NCI-H510A treated with DMSO at 0.1 percent for 48 hours (cell line): ENCODE measurements at regions not wholly inside any gene's neighbourhood (a gene's known extent, or its start where the extent isn't known, plus 50 kb on each side); places are given as distances from the start of the nearest gene placed in this dataset.
"Not testable (repeated sequence)": the region's sequence is repeated elsewhere in the genome, so short reads cannot be mapped to it uniquely, and the experiment has no call there.

ENCODE experiments used
- DNase-seq: peaks from one replicate; lab custom pipeline; 2025; lab: John Stamatoyannopoulos, UW

DNA sequence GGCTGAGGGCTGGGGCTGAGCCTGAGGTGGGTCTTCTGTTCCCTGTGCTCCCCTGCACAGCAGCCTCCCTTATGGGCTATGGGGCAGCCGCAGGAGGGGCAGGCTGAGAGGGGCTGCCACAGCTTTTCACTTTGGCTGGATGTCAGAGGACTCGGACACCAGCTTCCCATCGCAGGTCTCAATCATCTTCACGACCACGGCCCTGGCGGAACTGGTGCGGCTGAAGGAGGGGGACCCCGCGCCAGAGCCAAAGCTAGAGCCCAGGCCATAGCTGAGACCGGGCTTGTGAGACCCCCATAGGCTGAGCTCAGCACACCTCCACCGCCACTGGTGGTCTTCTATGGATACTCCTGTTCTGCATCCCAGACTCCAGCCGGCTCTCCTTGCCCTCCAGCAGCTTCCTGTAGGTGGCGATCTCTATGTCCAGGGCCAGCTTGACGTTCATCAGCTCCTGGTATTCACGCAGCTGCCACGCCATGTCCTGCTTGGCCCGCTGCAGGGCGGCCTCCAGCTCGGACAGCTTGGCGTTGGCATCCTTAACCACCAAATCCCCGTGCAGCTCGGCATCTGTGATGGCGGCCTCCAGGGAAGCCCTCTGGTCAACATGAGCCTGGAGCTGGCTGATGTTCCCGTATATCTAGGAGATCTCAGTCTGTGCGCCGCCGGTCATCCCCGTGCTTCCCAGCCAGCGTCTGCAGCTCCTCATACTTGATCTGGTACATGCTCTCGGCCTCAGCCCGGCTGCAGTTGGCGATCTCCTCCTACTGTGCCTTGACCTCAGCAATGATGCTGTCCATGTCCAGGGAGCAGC, 181.7 kb upstream of the SYNPR start:
- DNase-seq = no peak

GRCh38 chr3:63097396-63097795, 180.7 kb upstream of the SYNPR start:
- DNase-seq = no peak

DNA sequence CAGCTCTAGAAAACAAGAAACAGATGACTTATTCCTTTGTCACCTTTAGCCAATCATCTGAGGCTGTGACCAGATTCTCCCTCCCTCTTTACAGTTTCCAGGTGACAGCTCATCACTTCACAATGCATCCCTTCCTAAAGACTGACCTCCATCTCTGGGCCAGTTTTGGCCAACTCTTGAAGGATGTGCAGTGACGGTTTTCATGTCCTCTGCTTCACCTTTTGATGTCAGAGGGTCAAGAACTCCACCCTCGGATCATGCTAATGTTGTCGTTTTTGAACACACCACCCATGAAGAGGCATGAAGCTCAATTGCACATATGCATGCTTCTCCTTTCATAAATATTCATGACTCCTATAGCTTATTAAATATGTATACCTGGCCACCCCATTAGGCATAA, 161.2 kb upstream of the SYNPR start:
- DNase-seq = no peak

GRCh38 chr3:63124090-63124489, 154.0 kb upstream of the SYNPR start:
- no peak for DNase-seq

DNA sequence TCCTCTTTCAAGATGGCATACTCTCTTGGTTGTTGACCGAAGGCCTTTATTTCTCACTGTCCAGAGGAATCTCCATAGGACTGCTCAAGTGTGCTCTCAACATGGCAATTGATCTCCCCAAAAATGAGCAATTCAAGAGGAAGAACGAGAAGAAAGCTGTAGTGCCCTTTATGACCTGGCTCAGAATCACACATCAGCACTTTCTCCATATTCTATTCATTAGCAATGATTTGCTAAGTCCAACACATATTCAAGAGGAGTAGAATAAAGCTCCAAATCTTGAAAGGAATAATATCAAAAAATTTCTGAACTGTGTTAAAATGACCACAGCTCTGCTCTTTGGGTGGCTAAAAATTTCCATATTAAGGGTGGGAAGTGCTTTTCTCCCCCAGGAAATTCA, 151.6 kb upstream of the SYNPR start:
- DNase-seq = no peak

- peak; percentile 25 for DNase-seq
Observed at GRCh38 chr3:63128380-63128779, 149.7 kb upstream of the SYNPR start.

DNA sequence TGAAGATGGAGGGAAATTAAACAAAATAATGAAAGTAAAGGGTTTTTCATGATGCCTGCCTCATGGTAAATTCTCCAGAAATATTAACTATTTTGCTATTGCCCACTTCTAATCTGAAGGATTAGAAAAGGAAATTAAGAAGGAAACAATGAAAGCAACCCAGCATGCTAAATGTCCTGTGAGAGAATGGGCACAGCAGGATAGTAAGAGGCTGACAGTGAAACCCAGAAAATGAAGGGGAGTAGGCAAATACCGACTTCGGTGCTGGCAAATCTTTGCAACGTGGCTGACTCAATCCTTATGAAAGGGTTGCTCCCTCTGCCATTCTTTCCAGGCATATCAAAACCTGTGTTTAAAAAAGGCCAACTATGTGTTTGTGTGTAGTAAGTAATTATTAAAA, 147.5 kb upstream of the SYNPR start:
- DNase-seq = no peak

DNA sequence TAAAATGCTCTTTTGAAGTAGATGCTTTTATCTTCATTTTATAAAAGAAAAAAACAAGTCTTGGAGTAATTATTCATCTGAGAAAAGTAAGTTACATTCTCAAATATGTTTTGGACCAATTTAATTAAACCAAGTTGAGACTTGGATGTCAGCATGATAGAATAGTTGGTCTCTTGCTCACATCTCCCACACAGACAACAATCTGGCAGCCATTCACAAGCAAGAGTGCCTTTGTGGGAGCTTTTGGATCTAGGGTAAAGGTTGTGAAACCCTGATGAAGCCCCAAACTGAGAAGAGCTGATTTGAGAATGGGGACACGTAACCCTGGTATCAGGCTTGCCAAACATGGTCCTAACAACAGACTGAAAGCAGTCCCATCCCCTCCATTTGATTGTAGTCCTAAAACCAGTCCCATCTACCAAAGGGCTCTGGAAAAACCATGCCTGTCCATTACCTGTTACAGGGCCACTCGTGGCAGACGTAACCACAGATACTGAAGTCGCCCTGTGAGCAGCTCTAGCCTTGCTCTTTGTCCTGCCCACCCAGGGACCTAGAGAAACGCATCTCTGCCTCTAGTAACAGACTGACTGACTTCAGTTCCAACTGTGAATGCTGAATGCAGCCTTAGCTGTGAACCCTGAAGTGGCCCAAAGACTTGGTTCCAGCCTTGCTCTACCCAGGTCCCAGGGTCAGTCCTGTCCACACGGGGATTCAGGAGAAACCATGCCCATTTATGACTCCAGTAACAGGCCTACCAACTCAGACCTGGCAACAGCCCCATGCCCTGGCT, 145.5 kb upstream of the SYNPR start:
- no peak for DNase-seq

DNA sequence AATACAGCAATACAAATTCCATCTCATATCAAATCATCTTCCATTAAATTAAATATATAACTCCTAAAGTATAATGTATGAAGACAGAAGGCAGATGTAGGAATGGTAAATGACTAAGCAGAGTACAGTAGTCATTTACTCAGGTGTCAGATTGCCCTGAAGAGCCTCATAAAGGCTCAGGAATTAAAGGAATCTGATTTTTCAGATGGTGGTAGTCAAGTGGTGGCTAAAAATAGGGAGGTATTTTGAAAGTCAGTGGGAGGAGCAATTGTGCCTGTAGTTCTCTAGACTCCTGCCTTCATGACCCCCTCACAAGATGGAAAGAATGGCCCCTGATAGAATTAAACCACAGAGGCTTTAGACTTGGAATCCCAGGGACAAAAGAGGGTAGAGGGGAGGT, 142.7 kb upstream of the SYNPR start:
- peak; percentile 52 for DNase-seq

DNA sequence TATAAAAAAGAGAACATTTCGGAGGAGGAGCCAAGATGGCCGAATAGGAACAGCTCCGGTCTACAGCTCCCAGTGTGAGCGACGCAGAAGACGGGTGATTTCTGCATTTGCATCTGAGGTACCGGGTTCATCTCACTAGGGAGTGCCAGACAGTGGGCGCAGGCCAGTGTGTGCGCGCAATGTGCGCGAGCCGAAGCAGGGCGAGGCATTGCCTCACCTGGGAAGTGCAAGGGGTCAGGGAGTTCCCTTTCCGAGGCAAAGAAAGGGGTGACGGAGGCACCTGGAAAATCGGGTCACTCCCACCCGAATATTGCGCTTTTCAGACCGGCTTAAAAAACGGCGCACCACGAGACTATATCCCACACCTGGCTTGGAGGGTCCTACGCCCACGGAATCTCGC, 141.9 kb upstream of the SYNPR start:
- DNase-seq = not testable (repeated sequence)

DNA sequence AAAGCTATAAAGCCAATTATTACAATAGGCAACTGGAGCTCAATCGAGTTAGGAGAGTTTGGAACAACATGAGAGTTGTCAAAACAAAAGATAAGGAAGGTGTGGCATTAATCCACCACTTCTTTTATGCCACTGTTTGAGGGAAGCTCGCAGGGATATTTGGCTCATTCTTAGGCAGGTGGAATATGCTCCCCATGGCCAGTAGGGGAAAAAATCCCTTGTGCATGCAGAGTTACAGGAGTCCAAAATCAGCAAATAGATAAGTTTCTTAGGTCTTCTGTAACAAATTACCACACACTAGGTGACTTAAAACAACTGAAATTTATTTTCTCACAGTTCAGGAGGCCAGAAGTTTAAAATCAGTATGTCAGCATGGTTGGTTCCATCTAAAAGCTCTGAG, 135.4 kb upstream of the SYNPR start:
- DNase-seq = no peak

DNA sequence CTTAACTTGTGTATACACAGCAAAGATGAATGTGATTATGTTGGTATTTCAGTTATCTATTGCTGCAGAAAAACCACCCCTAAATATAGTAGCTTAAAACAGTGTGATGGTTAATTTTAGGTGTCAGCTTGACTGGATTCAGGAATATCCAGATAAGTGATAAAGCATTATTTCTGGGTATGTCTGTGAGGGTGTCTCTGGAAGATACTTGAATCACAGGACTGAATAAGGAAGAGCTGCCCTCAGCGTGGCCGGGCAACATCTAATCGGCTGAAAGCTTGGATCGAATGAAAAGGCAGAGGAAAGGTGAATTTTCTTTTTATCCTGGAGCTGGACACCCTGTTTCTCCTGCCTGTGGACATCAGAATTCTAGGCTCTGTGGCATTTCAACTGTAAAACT, 132.0 kb upstream of the SYNPR start:
- DNase-seq = no peak

DNA sequence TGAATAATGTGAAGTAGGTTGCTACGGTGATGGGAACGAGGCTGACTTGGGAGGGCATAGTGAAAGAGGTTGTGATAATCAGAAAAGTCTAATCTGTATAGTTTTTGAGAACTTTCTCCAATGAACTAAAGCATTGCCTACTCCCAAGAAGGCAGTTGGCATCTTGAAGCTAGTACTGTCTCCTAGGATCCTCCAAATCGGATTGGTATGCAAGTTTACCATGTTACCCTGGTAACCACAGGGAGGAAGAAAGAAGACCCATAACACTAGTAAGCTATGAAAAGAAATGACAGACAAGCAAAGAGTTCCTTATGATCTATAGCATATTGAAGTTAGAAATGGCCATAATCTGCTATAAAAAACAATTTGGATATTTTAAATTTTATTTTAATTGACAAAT, 127.2 kb upstream of the SYNPR start:
- DNase-seq = no peak

- no peak for DNase-seq
Observed at GRCh38 chr3:63151897-63152296, 126.2 kb upstream of the SYNPR start.

- DNase-seq = no peak
Observed at GRCh38 chr3:63159764-63160163, 118.3 kb upstream of the SYNPR start.

- DNase-seq = no peak
Observed at GRCh38 chr3:63167113-63167512, 111.0 kb upstream of the SYNPR start.

- DNase-seq = peak; percentile 12
Observed at GRCh38 chr3:63168179-63168578, 109.9 kb upstream of the SYNPR start.

DNA sequence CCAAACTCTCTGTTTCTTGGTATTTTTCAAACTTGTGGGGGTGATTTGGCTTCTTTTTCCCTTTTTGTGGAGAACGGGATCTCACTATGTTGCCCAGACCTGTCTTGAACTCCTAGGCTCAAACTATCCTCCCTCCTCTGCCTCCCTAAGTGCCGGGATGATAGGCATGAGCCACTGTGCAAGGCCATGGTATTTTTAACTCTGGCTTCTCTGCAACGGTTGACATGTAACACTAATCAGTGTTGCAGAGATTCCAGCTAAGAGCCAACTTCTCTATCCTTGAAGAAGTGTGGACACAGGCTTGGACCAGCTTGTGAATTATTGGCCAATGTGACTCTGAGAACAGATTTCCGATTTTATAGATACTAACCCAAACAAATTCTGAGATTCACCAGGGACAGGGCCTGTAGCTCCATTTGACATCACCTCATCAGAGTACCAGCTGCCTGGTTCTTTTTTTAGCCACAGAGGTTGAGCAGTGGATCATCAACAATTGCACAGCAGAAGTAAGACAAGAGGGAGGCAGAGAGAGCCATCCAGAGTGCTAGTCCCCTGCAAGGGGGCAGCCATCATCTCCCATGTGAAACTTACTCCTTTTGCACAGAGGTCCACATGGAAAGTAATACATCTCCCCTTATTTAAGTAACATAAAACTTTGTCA, 98.1 kb upstream of the SYNPR start:
- DNase-seq = no peak

DNA sequence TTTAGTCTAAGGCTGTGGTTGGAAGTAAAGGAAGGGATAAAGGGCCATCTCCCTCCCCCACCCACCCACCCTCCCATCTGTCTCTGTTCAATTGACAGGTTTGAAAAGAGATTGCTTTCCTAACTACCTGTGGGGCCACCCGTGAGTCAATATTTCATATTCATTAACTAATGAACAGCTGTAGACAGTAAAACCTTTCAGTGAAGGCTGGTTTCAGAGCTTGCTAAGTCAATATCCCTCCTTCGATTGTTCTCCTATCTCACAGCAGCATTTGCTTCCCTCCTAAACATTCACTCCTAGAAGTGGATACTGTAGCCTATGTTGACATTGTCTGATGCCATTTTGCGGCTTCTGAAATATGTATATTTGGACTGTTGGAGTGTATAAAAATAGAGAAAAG, 85.9 kb upstream of the SYNPR start:
- peak; percentile 46 for DNase-seq

- DNase-seq = peak; percentile 45
Observed at GRCh38 chr3:63193647-63194046, 84.5 kb upstream of the SYNPR start.

DNA sequence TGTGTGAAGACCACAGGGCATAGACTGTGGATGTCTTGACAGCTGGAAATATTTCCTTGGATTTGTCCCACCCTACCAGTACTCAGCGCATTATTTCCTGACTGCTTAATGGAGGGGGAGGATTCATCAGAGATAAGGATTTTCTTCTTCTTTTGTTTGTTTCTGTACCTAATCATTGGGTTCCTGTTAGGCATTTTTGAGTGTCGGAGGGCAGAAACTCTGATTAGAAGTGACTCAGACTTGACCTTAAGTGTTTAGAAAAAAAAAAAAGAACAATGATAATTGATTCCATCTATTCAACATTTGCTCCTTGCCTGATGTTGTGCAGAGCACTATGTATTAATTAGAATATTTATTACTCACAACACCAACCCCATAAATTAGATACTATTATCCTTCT, 78.5 kb upstream of the SYNPR start:
- no peak for DNase-seq

DNA sequence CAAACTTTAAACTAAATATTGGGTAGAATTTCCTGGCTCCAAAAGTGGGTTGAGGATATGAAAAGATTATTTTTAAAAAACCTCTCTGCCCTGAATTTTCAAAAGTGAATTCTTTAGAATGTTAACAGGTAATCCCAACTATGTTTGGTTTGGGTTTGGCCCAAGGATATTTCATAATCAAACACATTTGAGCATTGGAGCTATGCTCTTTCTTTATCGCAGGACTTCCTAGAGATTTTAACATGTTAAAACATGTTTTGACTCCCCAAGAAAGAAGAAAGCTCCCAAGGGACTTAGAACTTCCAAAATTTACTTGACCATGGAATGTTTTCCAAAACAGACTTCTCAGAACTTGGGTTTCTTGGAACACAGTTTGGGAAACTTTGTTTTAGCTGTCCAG, 75.6 kb upstream of the SYNPR start:
- no peak for DNase-seq

- DNase-seq = no peak
Observed at GRCh38 chr3:63207066-63207590, 71.0 kb upstream of the SYNPR start.
